ENCODE measurements at regions not wholly inside any gene's neighbourhood (a gene's known extent, or its start where the extent isn't known, plus 50 kb on each side); places are given as distances from the start of the nearest gene placed in this dataset.

GRCh38 chr11:128365044-128365443 is 222.3 kb downstream of the ETS1 start:
- DNase-seq (ENCODE audit: low spot score) = peak; percentile 53

- peak; percentile 51 for DNase-seq (ENCODE audit: low spot score)
Observed at GRCh38 chr11:128361451-128362020, 225.8 kb downstream of the ETS1 start.

DNA sequence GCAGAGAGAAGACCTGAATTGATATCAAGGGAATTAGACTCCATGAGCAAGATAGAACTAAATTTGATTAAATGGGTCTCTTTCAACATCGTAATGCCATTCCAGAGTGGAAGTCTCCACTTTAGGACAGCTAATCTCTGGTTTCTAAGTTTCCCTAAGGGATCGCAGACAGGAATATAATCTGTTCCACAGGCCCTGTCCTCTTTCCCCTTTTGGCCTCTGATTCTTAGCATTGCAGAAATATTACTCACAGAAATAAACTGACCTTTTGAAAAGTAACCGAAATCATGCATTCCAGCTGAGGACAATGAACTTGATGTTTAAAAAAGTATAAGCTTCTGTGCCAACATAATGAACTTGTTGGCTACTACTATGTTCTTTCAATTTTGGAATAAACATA is 227.8 kb downstream of the ETS1 start:
- peak; percentile 18 for DNase-seq (ENCODE audit: low spot score)

DNA sequence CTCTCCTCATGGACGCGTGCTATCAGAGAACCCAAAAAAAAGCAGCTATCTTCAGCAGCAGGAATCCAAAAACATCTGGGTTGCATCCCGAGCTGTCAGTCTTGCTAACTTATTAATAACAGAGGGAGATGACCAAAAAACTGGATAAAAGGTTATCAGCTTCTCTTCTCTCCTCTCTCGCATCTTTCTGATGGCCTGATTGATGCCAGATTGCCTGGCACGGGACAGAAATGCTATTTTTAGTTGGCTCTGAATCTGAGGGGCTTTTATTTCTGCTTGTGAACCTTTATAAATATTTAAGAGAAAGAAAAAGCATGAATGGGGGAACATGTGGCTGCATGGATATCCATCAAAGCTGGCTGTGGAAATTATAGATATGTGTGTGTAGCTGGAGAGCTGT is 230.3 kb downstream of the ETS1 start:
- DNase-seq (ENCODE audit: low spot score) = no peak

GRCh38 chr11:128355558-128355957 is 231.8 kb downstream of the ETS1 start:
- DNase-seq (ENCODE audit: low spot score) = no peak

DNA sequence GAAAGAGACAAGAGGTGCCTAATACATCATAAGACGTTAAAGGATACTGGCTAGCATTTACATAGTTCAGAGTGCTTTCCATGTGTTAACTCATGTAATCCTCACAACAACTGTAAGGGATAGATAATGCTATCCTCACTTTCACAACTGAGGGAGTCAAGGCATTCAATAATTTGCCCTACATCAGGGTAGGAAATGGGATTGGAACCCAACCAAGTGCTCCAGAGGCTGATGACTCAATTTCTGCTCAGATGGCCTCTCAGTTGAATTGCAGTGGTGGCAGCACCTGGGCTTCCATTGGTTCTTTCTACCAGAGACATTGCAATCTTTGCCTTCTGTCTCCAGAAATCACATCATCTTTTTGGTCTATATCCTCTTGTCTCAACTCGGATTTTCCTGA is 232.9 kb downstream of the ETS1 start:
- no peak for DNase-seq (ENCODE audit: low spot score)

DNA sequence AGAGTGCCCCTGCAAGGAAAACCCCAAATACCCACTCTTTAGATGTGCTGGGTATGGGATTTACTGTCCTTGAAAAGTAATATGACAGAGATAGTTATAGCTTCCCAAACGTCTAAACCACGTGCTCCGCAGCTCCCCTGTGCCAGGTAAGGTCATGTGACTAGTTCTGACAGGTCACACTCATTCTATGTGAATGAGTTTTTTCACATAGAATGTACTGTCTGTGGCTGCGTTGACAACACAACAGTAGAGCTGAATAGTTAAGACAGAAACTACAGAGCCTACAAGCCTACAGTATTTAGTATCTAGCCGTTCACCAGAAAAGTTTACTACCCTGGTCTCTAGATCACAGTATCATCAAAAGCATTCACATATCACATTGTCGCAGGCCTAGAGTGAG is 236.2 kb downstream of the ETS1 start:
- no peak for DNase-seq (ENCODE audit: low spot score)

GRCh38 chr11:128349650-128350299 is 237.6 kb downstream of the ETS1 start:
- no peak for DNase-seq (ENCODE audit: low spot score)

DNA sequence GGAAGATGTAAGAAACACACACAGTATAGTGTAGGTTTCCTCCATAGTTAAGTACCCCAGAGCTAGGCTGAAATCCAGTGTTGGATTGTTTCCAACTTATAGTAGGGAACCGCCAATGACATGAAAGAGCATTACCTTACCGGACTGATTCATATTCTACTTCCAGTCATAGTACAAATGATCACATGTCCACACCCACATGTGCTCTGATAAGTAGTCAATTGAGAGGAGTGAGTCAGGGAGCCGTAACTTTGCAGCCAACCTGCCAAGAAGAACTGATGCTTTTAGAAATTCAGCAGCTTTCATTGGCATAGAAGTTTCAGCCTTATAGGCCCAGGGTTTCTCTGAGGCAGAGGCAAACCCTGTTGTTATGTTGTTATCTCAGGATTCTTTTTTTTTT is 240.6 kb downstream of the ETS1 start:
- DNase-seq (ENCODE audit: low spot score) = no peak

DNA sequence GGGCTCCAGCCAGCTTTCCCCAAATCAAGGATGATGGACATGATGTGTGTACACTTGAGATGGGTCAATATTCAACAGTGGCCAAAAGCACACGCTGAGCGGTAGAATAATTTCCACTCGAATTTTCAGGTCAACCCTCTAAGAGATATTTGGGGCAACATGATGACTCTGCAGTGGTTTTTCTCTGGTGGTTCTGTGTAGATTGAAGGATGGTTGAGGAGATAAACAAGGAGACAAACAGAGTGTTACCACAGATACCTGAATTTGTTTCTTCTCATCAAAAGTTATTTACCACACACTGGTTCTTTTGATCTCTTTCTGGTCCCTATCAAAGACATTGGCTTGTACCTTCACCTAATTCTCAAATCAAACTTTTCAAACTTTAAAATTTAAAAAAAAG is 242.0 kb downstream of the ETS1 start:
- DNase-seq (ENCODE audit: low spot score) = no peak

DNA sequence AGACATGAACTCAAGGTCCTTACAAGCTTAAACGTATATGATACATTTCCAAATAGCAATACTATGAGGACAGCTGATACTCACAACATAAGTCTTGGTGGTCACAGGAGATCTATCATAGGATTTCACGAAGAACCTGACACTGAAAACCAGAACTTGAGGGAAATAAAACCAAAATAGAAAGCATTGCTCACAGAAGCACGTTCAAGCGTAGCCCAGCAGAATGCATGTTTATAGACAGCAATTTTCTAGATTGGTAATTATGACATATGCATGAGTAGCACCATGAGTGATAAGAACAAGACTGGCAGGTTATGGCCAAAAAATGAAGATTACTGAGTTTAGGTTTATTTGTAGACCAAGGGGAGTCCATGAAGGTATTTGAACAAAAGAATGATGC is 243.5 kb downstream of the ETS1 start:
- DNase-seq (ENCODE audit: low spot score) = no peak

DNA sequence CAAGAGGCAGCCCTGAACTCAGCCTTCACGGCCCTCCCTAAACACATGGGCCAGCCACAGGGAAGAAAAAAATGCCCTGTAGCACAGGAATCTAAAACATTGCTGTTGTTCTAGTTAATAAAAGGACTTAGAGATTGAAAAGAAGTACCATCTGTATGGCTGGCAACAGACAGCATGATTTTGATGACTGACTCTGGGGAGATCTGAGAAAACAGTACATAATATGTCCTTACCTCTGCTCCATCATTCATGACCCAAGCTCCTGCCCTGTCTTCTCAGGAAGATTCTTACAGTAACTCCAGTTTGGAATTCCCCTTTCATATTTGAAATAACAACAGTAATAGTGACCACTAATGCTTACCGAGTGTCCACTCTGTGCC is 244.2 kb downstream of the ETS1 start:
- DNase-seq (ENCODE audit: low spot score) = no peak

GRCh38 chr11:128342511-128343134 is 244.7 kb downstream of the ETS1 start:
- DNase-seq (ENCODE audit: low spot score) = peak; percentile 19

DNA sequence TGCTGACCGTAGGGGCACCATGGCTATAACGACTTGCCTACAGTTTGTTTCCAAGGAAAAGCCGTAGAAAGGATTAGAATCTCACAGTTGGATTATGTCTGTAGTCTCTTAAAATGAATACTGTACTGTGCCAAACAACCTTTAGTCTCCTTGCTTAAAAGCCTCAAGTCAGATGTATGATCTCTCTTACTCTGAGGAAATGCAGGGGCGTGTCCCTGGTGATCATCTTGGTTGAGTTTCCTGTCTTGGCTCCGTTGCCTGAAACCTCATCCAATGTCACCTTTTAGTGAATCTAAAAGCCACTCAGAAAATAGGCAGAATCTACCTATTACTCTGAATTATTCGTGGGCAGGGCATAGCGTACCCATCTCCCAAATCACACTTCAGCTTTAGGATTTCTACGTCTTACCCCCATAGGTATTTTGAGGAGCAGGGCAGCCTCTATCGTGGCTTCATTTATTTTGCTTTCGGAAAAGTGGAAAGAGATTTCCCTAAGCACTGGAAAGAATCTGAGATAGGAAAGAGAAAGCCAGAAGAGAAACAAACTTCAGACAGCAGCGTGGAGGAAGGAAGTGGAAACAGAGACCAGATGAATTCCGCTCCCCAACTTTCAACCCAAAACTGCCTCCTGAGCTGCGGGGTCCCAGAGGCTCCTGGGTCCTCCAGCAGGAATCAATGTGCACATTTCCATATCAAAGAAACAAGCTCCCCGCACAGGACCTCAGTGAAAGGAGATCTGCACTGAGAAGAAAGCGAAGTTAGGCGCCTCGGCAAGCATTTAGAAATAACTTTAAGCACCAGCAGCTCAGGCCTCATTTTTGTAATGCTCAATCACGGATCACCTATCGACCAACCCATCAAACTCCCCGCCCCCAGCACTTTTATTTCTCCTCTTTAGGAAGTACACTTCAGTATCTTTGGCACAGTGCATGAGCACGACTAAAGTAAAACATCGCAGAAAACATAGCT is 245.8 kb downstream of the ETS1 start:
- DNase-seq (ENCODE audit: low spot score) = no peak

DNA sequence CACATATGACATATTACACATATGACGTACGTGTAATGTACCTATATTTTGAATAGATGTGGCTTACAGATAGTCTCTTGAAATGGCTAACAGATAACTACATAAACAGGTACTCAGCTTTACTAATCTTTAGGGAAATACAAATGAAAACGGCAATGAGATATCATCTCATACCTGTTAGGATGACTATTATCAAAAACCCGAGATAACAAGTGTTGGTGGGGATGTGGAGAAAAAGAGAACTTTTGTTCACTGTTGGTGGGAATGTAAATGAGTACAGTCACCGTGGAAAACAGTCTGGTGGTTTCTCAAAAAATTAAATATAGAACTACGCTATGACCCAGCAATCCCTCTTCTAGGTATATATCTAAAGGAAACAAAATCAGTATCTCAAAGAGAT is 247.6 kb downstream of the ETS1 start:
- DNase-seq (ENCODE audit: low spot score) = no peak

- no peak for DNase-seq (ENCODE audit: low spot score)
Observed at GRCh38 chr11:128338811-128339210, 248.5 kb downstream of the ETS1 start.

DNA sequence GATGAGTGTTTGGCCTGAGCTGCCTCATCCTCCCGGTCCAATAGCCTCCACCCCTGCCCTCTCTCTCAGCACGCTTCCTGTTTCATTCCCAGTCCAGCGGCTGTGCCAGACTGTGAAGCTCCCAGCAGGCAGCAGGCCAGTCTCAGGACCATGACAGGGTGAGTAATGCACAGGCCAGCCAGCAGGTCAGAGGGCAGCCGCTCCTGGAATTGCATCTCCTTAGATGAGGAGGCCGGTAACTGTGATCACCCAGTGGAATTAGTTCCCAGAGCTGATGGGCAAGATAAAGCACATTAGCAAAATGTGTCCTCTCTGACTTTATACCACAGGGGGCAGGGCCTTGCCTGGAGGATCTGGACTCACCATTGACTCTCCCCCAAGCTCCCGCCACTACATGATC is 251.2 kb downstream of the ETS1 start:
- peak; percentile 35 for DNase-seq (ENCODE audit: low spot score)

- DNase-seq (ENCODE audit: low spot score) = no peak
Observed at GRCh38 chr11:128335729-128336128, 251.6 kb downstream of the ETS1 start.

- DNase-seq (ENCODE audit: low spot score) = no peak
Observed at GRCh38 chr11:128334311-128335044, 252.9 kb downstream of the ETS1 start.

DNA sequence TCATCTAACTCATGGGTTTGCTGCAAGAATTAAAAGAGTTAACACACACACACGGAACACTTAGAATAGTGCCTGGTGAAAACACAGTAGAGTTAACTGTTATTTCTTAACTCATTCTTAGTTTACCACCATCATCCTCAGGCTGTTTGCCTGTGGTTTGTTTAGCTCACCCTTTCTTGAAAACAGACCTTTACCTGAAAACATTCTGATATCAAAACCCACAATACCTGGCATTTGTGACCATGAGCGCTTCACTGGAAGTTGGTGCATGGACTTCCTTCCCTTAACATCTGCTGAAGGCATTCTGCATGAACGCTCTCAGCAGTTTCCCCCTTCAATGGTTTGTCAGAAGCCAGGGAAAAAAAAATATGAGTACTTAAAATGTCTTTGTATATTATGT is 256.0 kb downstream of the ETS1 start:
- DNase-seq (ENCODE audit: low spot score) = no peak

- DNase-seq (ENCODE audit: low spot score) = no peak
Observed at GRCh38 chr11:128330203-128330602, 257.2 kb downstream of the ETS1 start.

- DNase-seq (ENCODE audit: low spot score) = no peak
Observed at GRCh38 chr11:128328955-128329551, 258.3 kb downstream of the ETS1 start.

All from AG08396 (cell line).